H1 (cell line): ENCODE measurements at regions not wholly inside any gene's neighbourhood (a gene's known extent, or its start where the extent isn't known, plus 50 kb on each side); places are given as distances from the start of the nearest gene placed in this dataset.

ENCODE experiments used
- CBX5 ChIP-seq: fragments of 300-800, 300-1000 bp; sonication (generic); IDR thresholded peaks from 2 replicates; pipeline ENCODE4 v1.7.1; 2016; ENCODE audit warnings: antibody characterized with exemption, low read length, low read depth
- CEBPB ChIP-seq: IDR thresholded peaks from 2 replicates; pipeline ENCODE4 v1.6.1; 2012; ENCODE audit warnings: low read depth, low read length
- CHD2 ChIP-seq: IDR thresholded peaks from 2 replicates; pipeline ENCODE4 v1.6.1; 2012; ENCODE audit warnings: low read length, improper control_type of control experiment
- FOSL1 ChIP-seq: IDR thresholded peaks from 2 replicates; pipeline ENCODE4 v1.6.1; 2011; ENCODE audit warnings: mild to moderate bottlenecking, low read depth, low read length, moderate library complexity; ENCODE audit not compliant: insufficient read depth
- KDM5A ChIP-seq: fragments of 200-600 bp; IDR thresholded peaks from 2 replicates; pipeline ENCODE4 v1.7.1; 2012; ENCODE audit warnings: mild to moderate bottlenecking, low read length, inconsistent platforms, mixed read lengths
- POLR2A ChIP-seq, 2 experiments: IDR thresholded peaks; 1 replicate in 1 of 2; 2 replicates in 1 of 2; pipeline ENCODE4 v1.6.1; 2011; ENCODE audit warnings: low read depth in 2 of 2, low read length in 2 of 2, mild to moderate bottlenecking in 2 of 2; ENCODE audit errors: control extremely low read depth in 1 of 2
- RNF2 ChIP-seq: fragments of 200-900, 300-1000 bp; sonication (generic); IDR thresholded peaks from 2 replicates; pipeline ENCODE4 v1.7.1; 2016; ENCODE audit warnings: borderline replicate concordance, low read depth, mild to moderate bottlenecking, antibody characterized with exemption, low read length; ENCODE audit not compliant: poor library complexity, severe bottlenecking; ENCODE audit errors: missing control alignments
- SRF ChIP-seq: IDR thresholded peaks from 2 replicates; pipeline ENCODE4 v1.6.1; 2011; ENCODE audit warnings: mild to moderate bottlenecking, low read depth, low read length, moderate library complexity
- SUZ12 ChIP-seq: fragments of 200-600 bp; sonication (generic); IDR thresholded peaks from 2 replicates; pipeline ENCODE4 v1.6.1; 2012; ENCODE audit warnings: mild to moderate bottlenecking, inconsistent platforms, low read length, moderate library complexity, mixed read lengths
- TAF7 ChIP-seq: optimal IDR thresholded peaks from 2 replicates; pipeline ENCODE3; 2011; ENCODE audit warnings: low read depth, mild to moderate bottlenecking, inconsistent platforms, low read length, moderate library complexity, borderline replicate concordance
- TCF12 ChIP-seq: IDR thresholded peaks from 2 replicates; pipeline ENCODE4 v1.6.1; 2011; ENCODE audit warnings: low read depth, mild to moderate bottlenecking, low read length
- ZNF274 ChIP-seq: IDR thresholded peaks from 2 replicates; pipeline ENCODE4 v1.7.0; 2012; ENCODE audit warnings: low read length, borderline replicate concordance; ENCODE audit errors: extremely low read depth

- TF ChIP-seq CBX5 (no peak), TCF12 (no peak), POLR2A (IDR thresholded peaks at IDR 0.05; ENCODE audit: control extremely low read depth in 1 of 2, low read depth in 2 of 2, low read length in 2 of 2) (no peak), KDM5A (no peak), ZNF274 (no peak), RNF2 (no peak), FOSL1 (no peak), SRF (no peak), CEBPB (peak; percentile 39; the same call in 1 of the 2 replicates), SUZ12 (no peak), TAF7 (no peak), CHD2 (no peak)
Measured at GRCh38 chr4:23333946-23334878, 555.6 kb downstream of the PPARGC1A start (continued).
